GM18858 (cell line): ENCODE measurements at regions not wholly inside any gene's neighbourhood (a gene's known extent, or its start where the extent isn't known, plus 50 kb on each side); places are given as distances from the start of the nearest gene placed in this dataset.

ENCODE experiments used
- ATAC-seq: cut with Tn5 transposase; IDR thresholded peaks from one replicate; pipeline ENCODE4 v1.9.1; 2021; ENCODE audit not compliant: unreplicated experiment

- ATAC-seq: no peak
These were observed 84.5 kb upstream of the FYN start for GRCh38 chr6:111957623-111958315.

GRCh38 chr6:111958534-111958933 lies 85.3 kb upstream of the FYN start:
- ATAC-seq: no peak

- ATAC-seq: no peak
These were observed 86.5 kb upstream of the FYN start for GRCh38 chr6:111959766-111960165.

GRCh38 chr6:111967131-111967530 lies 86.8 kb upstream of the CCN6 start:
- no peak for ATAC-seq

GRCh38 chr6:111970426-111970825 lies 83.5 kb upstream of the CCN6 start:
- no peak for ATAC-seq

GRCh38 chr6:111971181-111971841 lies 82.6 kb upstream of the CCN6 start:
- ATAC-seq: no peak

- ATAC-seq: no peak
These were observed 81.9 kb upstream of the CCN6 start for GRCh38 chr6:111971866-111972532.

GRCh38 chr6:111972745-111973117 lies 81.2 kb upstream of the CCN6 start:
- no peak for ATAC-seq

GRCh38 chr6:111973118-111973761 lies 80.7 kb upstream of the CCN6 start:
- no peak for ATAC-seq

- ATAC-seq: no peak
These were observed 79.8 kb upstream of the CCN6 start for GRCh38 chr6:111973927-111974639.

- ATAC-seq: no peak
These were observed 78.4 kb upstream of the CCN6 start for GRCh38 chr6:111975466-111975865.

GRCh38 chr6:111976139-111976538 lies 77.8 kb upstream of the CCN6 start:
- no peak for ATAC-seq

- ATAC-seq: no peak
These were observed 75.3 kb upstream of the CCN6 start for GRCh38 chr6:111978532-111979149.

- no peak for ATAC-seq
These were observed 74.3 kb upstream of the CCN6 start for GRCh38 chr6:111979633-111980032.

GRCh38 chr6:111980143-111980542 lies 73.8 kb upstream of the CCN6 start:
- no peak for ATAC-seq

- no peak for ATAC-seq
These were observed 72.7 kb upstream of the CCN6 start for GRCh38 chr6:111980971-111981840.

GRCh38 chr6:111982681-111983080 lies 71.2 kb upstream of the CCN6 start:
- no peak for ATAC-seq

- ATAC-seq: no peak
These were observed 70.7 kb upstream of the CCN6 start for GRCh38 chr6:111983193-111983592.

- ATAC-seq: no peak
These were observed 69.8 kb upstream of the CCN6 start for GRCh38 chr6:111984081-111984480.
